Loucy (cell line): ENCODE measurements at regions not wholly inside any gene's neighbourhood (a gene's known extent, or its start where the extent isn't known, plus 50 kb on each side); places are given as distances from the start of the nearest gene placed in this dataset.
"Not testable (repeated sequence)": the region's sequence is repeated elsewhere in the genome, so short reads cannot be mapped to it uniquely, and the experiment has no call there.

Source experiments
- H2AFZ ChIP-seq: fragments of 200-600 bp; sonication (generic); 2 replicates; pipeline ENCODE4 v1.6.0; 2016; ENCODE audit warnings: antibody characterized with exemption, mild to moderate bottlenecking, low read length, moderate library complexity
- H3F3A ChIP-seq: fragments of 200-600 bp; 2 replicates; pipeline ENCODE4 v1.6.0; 2016; ENCODE audit warnings: antibody characterized with exemption, low read depth, mild to moderate bottlenecking
- H3K27me3 ChIP-seq: fragments of 200-600 bp; sonication (generic); 2 replicates; pipeline ENCODE4 v1.6.1; 2014; ENCODE audit warnings: low read length, mild to moderate bottlenecking; ENCODE audit not compliant: insufficient read depth, poor library complexity, severe bottlenecking
- H3K36me3 ChIP-seq: fragments of 200-600 bp; sonication (generic); 2 replicates; pipeline ENCODE4 v1.6.1; 2016; ENCODE audit warnings: low read length; ENCODE audit not compliant: insufficient read depth
- H3K4me1 ChIP-seq: fragments of 200-600 bp; sonication (generic); 2 replicates; pipeline ENCODE4 v1.5.1; 2014; ENCODE audit warnings: low read length, mild to moderate bottlenecking; ENCODE audit not compliant: insufficient read depth, poor library complexity, severe bottlenecking
- H3K4me2 ChIP-seq: fragments of 200-600 bp; sonication (generic); 2 replicates; pipeline ENCODE4 v1.6.0; 2014; ENCODE audit warnings: antibody characterized with exemption, low read length, low read depth, mild to moderate bottlenecking; ENCODE audit not compliant: poor library complexity, severe bottlenecking
- H3K4me3 ChIP-seq: fragments of 200-600 bp; sonication (generic); 2 replicates; pipeline ENCODE4 v1.5.1; 2014; ENCODE audit warnings: low read length, mild to moderate bottlenecking, mixed read lengths; ENCODE audit not compliant: poor library complexity, severe bottlenecking
- H3K79me2 ChIP-seq: fragments of 200-600 bp; sonication (generic); 2 replicates; pipeline ENCODE4 v1.6.1; 2014; ENCODE audit warnings: low read length; ENCODE audit not compliant: insufficient read depth
- H3K9ac ChIP-seq: fragments of 200-600 bp; sonication (generic); 2 replicates; pipeline ENCODE4 v1.6.0; 2014; ENCODE audit warnings: mild to moderate bottlenecking, low read depth, low read length, moderate library complexity; ENCODE audit not compliant: poor library complexity, severe bottlenecking
- H3K9me2 ChIP-seq: fragments of 200-600 bp; sonication (generic); replicated peaks from 2 replicates; pipeline ENCODE4 v1.6.1; 2016; ENCODE audit warnings: low read depth, low read length, mixed read lengths
- H3K9me3 ChIP-seq: fragments of 200-600 bp; sonication (generic); 2 replicates; pipeline ENCODE4 v1.6.1; 2014; ENCODE audit warnings: mild to moderate bottlenecking, antibody characterized with exemption, low read length, low read depth; ENCODE audit not compliant: insufficient read depth
- H4K20me1 ChIP-seq: fragments of 200-600 bp; sonication (generic); 2 replicates; pipeline ENCODE4 v1.6.0; 2014; ENCODE audit warnings: antibody characterized with exemption, low read length, mild to moderate bottlenecking; ENCODE audit not compliant: insufficient read depth, poor library complexity, severe bottlenecking
- CTCF ChIP-seq: fragments of 200-600 bp; sonication (generic); conservative IDR thresholded peaks from 2 replicates; pipeline ENCODE4 v1.5.1; 2014; ENCODE audit warnings: mild to moderate bottlenecking, antibody characterized with exemption, low read length
- EZH2phosphoT487 ChIP-seq: fragments of 200-600 bp; IDR thresholded peaks from 2 replicates; pipeline ENCODE4 v1.6.1; 2018; ENCODE audit warnings: antibody characterized with exemption, mild to moderate bottlenecking, moderate library complexity, borderline replicate concordance

- no peaks in the 10 kb centered on the region for H3K36me3 ChIP-seq
- H3K9me3 ChIP-seq = no peaks in the 10 kb centered on the region
- H4K20me1 ChIP-seq = no peaks in the 10 kb centered on the region
- H3K4me1 ChIP-seq = peaks cover 7% of the 10 kb centered on the region
- no peaks in the 10 kb centered on the region for H3K9me2 ChIP-seq
- no peak overlapping the region for H2AFZ ChIP-seq
- no peaks in the 10 kb centered on the region for H3F3A ChIP-seq
- TF ChIP-seq CTCF (no peak), EZH2phosphoT487 (no peak)
- H3K27me3 ChIP-seq = no peaks in the 10 kb centered on the region
- no peaks in the 10 kb centered on the region for H3K79me2 ChIP-seq
- no peak overlapping the region for H3K9ac ChIP-seq
- no peak overlapping the region for H3K4me2 ChIP-seq
- H3K4me3 ChIP-seq = no peak overlapping the region
These were observed 233.1 kb upstream of the RASA1 start for GRCh38 chr5:87034557-87034956.

GRCh38 chr5:87042554-87042953 is 225.1 kb upstream of the RASA1 start:
- H3K9ac ChIP-seq = no peak overlapping the region
- 0 out of 2 replicates have a peak, but pooled peaks cover 3% of the 10 kb centered on the region for H3K36me3 ChIP-seq
- TF ChIP-seq CTCF = no peak
- no peak for TF ChIP-seq EZH2phosphoT487
- no peaks in the 10 kb centered on the region for H3F3A ChIP-seq
- H2AFZ ChIP-seq = no peak overlapping the region
- H3K4me2 ChIP-seq = no peak overlapping the region
- H3K4me3 ChIP-seq = no peak overlapping the region
- no peaks in the 10 kb centered on the region for H3K9me2 ChIP-seq
- peaks cover 9% of the 10 kb centered on the region for H3K9me3 ChIP-seq
- H3K27me3 ChIP-seq = no peaks in the 10 kb centered on the region
- no peaks in the 10 kb centered on the region for H3K79me2 ChIP-seq
- H3K4me1 ChIP-seq = no peaks in the 10 kb centered on the region
- H4K20me1 ChIP-seq = no peaks in the 10 kb centered on the region

- H2AFZ ChIP-seq = no peak overlapping the region
- no peak for TF ChIP-seq EZH2phosphoT487
- TF ChIP-seq CTCF = 0 out of 2 replicates have a peak, but pooled peaks have one; percentile 8
- H3K79me2 ChIP-seq = no peaks in the 10 kb centered on the region
- H3K9me3 ChIP-seq = peaks cover 9% of the 10 kb centered on the region
- H3K4me2 ChIP-seq = no peak overlapping the region
- no peak overlapping the region for H3K9ac ChIP-seq
- no peaks in the 10 kb centered on the region for H3F3A ChIP-seq
- no peaks in the 10 kb centered on the region for H3K9me2 ChIP-seq
- H3K27me3 ChIP-seq = no peaks in the 10 kb centered on the region
- no peaks in the 10 kb centered on the region for H4K20me1 ChIP-seq
- H3K36me3 ChIP-seq = 0 out of 2 replicates have a peak, but pooled peaks cover under 1% of the 10 kb centered on the region
- no peaks in the 10 kb centered on the region for H3K4me1 ChIP-seq
- H3K4me3 ChIP-seq = no peak overlapping the region
These were observed 219.5 kb upstream of the RASA1 start for GRCh38 chr5:87048156-87048555.

GRCh38 chr5:87049012-87049411 is 218.7 kb upstream of the RASA1 start:
- not testable (repeated sequence) for H3K4me2 ChIP-seq, H3K27me3 ChIP-seq, H3K9ac ChIP-seq, H3K9me3 ChIP-seq, H3F3A ChIP-seq, H3K4me3 ChIP-seq, H2AFZ ChIP-seq, H3K9me2 ChIP-seq, H3K79me2 ChIP-seq, H4K20me1 ChIP-seq, H3K4me1 ChIP-seq, H3K36me3 ChIP-seq
